IMR-90 (cell line): ENCODE measurements at regions not wholly inside any gene's neighbourhood (a gene's known extent, or its start where the extent isn't known, plus 50 kb on each side); places are given as distances from the start of the nearest gene placed in this dataset.

ENCODE experiments used
- BHLHE40 ChIP-seq: fragments of 150-350 bp; IDR thresholded peaks from 2 replicates; pipeline ENCODE4 v1.6.1; 2016; ENCODE audit warnings: mild to moderate bottlenecking, low read depth, low read length
- CEBPB ChIP-seq: IDR thresholded peaks from 2 replicates; pipeline ENCODE4 v1.6.1; 2012; ENCODE audit warnings: low read depth, low read length, improper control_type of control experiment
- CHD1 ChIP-seq: IDR thresholded peaks from 2 replicates; pipeline ENCODE4 v1.6.1; 2012; ENCODE audit warnings: low read depth, low read length, improper control_type of control experiment
- CTCF ChIP-seq: conservative IDR thresholded peaks from 2 replicates; pipeline ENCODE4 v1.5.1; 2012; ENCODE audit warnings: mild to moderate bottlenecking, low read depth, low read length, improper control_type of control experiment
- ELK1 ChIP-seq: fragments of 150-350 bp; IDR thresholded peaks from 2 replicates; pipeline ENCODE4 v1.6.1; 2016; ENCODE audit warnings: low read depth, mild to moderate bottlenecking, low read length, moderate library complexity, borderline replicate concordance
- FOS ChIP-seq: fragments of 150-350 bp; IDR thresholded peaks from 2 replicates; pipeline ENCODE4 v1.6.1; 2016; ENCODE audit warnings: low read depth, low read length
- MAFK ChIP-seq: IDR thresholded peaks from 2 replicates; pipeline ENCODE4 v1.6.1; 2012; ENCODE audit warnings: low read depth, low read length, improper control_type of control experiment
- MAZ ChIP-seq: IDR thresholded peaks from 2 replicates; pipeline ENCODE4 v1.6.1; 2012; ENCODE audit warnings: low read depth, mild to moderate bottlenecking, low read length, improper control_type of control experiment, moderate library complexity, borderline replicate concordance
- NFE2L2 ChIP-seq: fragments of 150-350 bp; IDR thresholded peaks from 2 replicates; pipeline ENCODE4 v1.6.1; 2016; ENCODE audit warnings: low read depth, mild to moderate bottlenecking, low read length
- POLR2A ChIP-seq: IDR thresholded peaks from 2 replicates; pipeline ENCODE4 v1.6.1; 2012; ENCODE audit warnings: mild to moderate bottlenecking, low read depth, low read length
- RAD21 ChIP-seq: IDR thresholded peaks from 2 replicates; pipeline ENCODE4 v1.6.1; 2012; ENCODE audit warnings: low read length, improper control_type of control experiment
- RFX5 ChIP-seq: IDR thresholded peaks from 2 replicates; pipeline ENCODE4 v1.8.0; 2012; ENCODE audit warnings: low read depth, mild to moderate bottlenecking, low read length, moderate library complexity
- SMC3 ChIP-seq: fragments of 150-350 bp; IDR thresholded peaks from 2 replicates; pipeline ENCODE4 v1.6.1; 2016; ENCODE audit warnings: low read depth, mild to moderate bottlenecking, antibody characterized with exemption, low read length, moderate library complexity
- USF2 ChIP-seq: fragments of 150-350 bp; IDR thresholded peaks from 2 replicates; pipeline ENCODE4 v1.6.1; 2017; ENCODE audit warnings: mild to moderate bottlenecking, antibody characterized with exemption, low read length, low read depth

- no peak for TF ChIP-seq USF2
- no peak for TF ChIP-seq RFX5
- TF ChIP-seq CTCF = no peak
- TF ChIP-seq NFE2L2 = no peak
- no peak for TF ChIP-seq POLR2A
- TF ChIP-seq BHLHE40 = no peak
- no peak for TF ChIP-seq RAD21
- TF ChIP-seq MAZ = no peak
- no peak for TF ChIP-seq CEBPB
- TF ChIP-seq CHD1 = no peak
- TF ChIP-seq MAFK = no peak
- TF ChIP-seq ELK1 = no peak
- no peak for TF ChIP-seq FOS
- TF ChIP-seq SMC3 = no peak
Observed at GRCh38 chr6:169979873-169980432, 228.5 kb downstream of the ERMARD start.
